CMK (cell line): ENCODE measurements at regions not wholly inside any gene's neighbourhood (a gene's known extent, or its start where the extent isn't known, plus 50 kb on each side); places are given as distances from the start of the nearest gene placed in this dataset.
A peak's percentile ranks its signal among the peaks of the same experiment; 100 is the strongest.

Source experiments
- DNase-seq: peaks from one replicate; pipeline ENCODE4 v3.0.0-alpha.2; 2010; ENCODE audit warnings: low read depth

DNA sequence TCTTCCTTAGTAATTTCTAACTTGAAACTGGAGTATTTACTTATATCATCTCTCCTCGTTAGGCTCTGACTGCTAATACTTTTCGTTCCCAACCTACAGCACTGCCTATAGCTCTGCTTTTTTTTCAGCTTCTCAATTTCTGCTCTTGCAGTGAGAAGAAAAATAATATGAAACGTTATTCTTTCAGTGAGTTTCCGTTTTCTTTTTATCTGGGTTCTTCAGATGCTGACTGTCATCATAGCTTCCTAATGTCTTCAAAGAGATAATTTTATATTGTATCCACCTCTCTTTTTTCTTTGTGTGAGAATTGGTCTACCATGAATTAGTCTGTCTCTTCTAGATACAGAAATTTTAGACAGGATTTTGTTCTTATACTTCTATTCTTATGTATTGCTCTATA lies 454.9 kb downstream of the LMO7 start:
- DNase-seq = no peak

DNA sequence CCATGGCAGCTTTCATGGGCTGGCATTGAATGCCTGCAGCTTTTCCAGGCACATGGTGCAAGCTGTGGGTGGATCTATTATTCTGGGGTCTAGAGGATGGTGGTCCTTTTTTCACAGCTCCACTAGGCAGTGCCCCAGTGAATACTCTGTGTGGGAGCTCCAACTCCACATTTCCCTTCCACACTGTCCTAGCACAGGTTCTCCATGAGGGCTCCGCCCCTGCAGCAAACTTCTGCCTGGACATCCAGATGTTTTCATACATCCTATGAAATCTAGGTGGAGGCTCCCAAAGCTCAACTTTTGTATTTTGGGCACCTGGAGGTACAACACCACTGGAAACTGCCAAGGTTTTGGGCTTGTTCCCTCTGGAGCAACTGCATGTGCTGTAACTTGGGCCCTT lies 450.6 kb downstream of the LMO7 start:
- DNase-seq = no peak

DNA sequence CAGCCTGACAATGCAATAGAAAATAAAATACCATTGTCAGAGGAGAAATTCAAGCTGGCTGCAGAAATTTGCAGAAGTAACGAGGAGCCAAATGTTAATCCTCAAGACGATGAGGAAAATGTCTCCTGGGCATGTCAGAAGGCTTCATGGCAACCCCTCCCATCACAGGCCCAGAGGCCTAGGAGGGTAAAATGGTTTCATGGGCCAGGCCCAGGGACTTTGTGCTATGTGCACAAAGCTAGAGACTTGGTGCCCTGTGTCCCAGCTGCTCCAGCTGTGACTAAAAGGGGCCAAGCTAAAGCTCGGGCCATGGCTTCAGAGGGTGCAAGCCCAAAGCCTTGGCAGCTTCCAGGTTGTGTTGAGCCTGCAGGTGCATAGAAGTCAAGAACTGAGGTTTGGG lies 431.7 kb downstream of the LMO7 start:
- no peak for DNase-seq

DNA sequence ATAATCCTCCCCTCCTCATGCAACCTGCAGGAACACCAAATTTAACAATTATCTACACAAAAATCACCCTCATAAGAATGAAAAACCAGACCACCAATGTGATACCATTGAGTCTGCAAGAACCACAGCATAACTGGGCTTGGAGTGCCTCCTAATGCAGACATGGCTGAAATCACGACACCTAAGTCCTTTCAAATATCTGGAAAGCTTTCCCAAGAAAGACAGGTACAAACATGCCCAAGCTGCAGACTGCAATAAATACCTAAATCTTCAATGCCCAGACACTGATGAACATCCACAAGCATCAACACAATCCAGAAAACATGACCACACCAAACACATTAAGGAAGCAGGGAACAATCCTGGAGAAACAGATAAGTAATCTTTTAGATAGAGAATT lies 417.1 kb downstream of the LMO7 start:
- no peak for DNase-seq

DNA sequence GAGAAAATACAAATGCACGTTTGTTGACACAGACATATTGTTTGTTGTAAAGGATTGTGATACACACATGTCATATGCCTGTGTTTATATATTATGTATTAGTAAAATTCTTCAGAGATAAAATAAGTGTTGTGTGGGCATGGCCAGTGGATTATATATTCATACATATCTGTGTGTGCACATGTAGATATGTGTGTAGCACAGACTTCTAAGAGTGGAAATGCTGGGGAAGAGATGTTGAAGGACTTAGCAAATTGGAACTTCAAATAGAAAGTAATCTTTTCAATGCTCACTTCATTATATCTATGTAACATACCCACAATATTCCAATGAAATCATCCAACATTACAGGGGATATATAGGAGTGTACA lies 413.2 kb downstream of the LMO7 start:
- no peak for DNase-seq

DNA sequence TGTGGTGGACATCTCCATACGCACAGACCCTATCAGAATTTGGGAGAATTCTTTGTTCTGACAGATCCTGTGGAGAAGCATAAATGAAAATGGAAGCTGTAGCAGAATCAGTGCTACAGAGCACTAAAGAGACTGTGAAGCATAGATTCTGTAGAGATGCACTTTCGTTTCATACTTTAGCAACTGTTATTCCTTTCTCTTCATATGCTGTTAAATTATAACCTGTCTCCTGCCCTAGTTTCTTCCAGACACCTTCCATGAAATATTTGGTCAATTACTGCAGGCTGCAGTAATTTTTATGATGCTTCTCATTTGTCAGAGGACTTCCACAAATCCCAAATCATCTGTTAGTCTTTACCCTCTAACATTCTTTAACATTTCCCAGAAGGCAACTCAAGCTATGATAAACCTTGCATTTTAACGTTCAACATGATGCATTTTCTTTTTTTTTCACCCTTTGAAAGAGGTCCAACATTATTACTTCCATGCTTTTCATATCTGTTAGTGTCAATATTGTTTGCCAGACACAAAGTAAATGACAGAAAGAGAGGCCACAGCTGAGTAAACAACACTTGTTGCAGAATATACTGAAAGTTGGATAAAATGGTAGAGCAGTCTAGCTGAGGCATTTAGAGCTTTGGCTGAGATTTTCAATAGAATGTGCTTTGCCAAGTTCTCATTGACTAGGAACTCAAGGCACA lies 412.7 kb downstream of the LMO7 start:
- DNase-seq = no peak

DNA sequence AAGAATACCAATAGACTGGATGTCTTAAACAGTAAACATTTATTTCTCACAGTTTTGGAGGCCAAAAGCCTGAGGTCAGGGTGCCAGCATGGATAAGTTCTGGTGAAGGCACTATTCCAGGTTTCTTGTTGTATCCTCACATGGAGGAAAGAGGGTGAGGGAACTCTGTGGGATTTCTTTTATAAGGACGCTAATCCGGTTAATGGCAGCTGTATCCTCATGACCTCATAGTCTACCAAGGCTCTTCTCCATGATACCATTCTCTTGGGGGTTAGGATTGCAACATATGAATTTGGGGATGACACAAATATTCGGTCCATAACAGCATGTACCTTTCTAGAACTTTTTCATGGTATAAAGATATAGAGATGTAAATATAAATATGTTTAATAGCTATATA lies 412.0 kb downstream of the LMO7 start:
- no peak for DNase-seq

DNA sequence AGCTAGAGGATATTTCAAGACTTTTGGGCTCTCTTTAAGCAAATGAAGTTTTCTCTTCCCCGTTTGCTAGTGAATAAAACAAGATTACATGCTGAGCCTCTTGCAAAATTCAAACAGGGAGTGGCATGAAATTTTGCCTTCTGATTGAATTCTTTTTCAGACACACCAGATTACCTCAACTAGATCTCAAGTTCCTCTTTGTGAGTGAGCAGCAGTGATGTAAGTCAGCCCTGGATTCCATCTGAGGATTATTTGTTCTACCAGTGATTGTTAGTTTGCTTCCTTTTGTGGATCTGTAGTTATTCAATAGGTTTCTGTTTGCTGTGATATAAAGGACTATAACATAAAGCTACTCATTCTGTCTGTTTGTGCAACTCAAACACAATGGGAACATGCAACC lies 407.7 kb downstream of the LMO7 start:
- DNase-seq = no peak

DNA sequence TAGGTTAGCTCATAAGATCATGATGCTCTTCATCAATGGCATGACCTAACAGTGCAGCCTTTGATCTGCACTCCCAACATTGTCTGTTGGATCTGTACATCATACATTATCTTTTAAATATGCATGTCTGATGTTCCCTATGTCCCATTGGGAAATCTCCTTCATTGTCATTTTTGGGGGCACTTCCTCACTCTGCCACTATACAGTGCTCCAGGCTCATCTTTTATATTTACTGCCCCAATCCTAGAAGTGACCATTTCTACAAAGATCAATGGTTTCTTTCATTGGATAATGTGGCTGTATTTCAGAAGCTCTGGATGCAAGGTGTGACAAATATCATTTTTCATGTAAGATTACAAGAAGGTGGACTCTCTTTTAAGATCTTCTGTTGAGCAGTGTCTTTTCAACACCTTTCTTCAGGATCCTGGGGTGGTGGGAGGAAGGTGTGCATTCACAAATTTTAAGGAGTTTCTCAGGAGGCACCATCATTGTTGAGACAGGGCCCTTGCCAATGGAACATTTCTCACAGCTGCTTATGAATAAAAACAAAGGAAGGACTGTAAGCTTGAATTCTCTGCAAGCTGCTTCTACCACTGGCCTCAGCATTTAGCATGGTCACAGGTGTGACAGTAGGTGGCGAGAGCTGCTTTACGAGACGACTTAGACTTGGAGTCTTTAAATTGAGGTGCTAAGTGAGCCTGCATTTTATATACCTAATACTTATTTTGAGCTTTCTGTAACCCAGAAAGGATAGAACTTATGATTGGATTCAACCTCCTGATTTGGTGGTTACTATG lies 403.0 kb downstream of the LMO7 start:
- no peak for DNase-seq

DNA sequence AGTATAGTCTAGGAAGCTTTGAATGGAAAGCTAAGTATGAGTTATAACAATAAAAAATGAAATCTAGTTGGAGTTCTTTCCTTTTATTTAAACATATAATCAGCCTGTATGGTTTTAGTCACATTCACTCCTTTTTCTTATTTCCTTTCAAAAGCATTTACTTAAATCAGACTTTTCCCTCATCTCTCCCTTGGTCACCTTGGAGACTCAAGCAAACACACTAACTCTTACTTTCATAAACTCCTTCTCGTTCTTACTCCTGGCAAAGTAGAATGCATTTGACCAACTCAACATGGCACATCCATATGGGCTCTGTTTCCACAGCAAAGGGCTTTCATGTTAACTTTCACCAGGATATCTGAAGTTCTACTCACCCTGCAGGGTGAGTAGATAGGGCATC lies 400.0 kb downstream of the LMO7 start:
- no peak for DNase-seq

DNA sequence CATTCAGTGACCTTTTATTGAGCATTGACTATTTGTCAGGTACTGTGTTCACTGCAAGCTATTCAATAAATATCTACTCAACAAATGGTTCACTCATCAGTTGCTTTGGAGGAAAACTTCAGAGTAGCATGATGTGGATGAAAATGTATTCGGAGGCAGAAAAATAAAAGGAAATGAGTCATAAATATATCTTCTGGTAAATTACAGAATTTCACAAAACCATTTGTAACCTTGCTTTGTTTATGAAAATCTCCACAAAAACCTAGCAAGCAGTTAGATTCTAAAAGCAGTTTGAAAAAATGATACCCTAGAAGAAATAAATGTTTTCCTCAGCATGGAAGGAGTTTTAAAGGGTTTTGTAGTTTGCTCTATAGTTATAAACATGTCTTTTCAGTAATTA lies 399.6 kb downstream of the LMO7 start:
- DNase-seq = no peak

DNA sequence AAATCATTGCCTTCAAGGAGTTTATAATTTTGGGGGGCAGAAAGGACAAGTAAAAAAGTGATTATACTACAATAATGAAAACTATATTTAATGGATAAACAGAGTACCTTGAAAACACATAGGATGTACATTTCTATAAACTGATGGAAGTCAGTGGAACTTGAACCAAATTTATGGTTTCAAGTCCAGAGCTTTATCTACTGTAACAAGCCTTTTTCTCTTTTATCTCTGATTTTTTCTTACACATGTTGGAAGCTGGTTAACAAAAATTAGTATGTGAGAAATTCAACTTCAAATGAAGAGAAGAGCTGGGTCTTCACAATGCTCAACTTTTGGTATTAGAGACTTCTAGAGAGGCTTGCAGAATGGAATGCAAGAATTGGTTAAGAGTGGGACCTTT lies 393.6 kb downstream of the LMO7 start:
- no peak for DNase-seq

DNA sequence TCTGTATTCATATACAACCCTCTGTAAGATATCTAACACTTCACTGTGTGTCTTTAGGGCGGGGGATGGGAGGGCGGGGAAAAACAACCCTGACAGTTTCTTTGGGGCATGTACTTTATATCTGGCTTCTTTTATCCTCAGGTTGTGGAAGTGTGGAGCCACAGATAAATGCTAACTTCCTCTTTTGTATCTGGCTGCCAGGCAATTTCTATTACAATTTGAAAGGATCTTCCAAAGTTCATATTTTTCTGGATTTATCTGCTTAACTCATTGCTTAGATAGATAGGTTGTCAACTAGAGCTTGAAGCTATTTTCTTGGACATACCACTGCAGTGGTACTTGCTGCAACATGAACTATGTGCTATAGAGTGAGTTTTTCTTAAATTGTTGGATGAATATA lies 393.0 kb downstream of the LMO7 start:
- DNase-seq = peak; percentile 52

DNA sequence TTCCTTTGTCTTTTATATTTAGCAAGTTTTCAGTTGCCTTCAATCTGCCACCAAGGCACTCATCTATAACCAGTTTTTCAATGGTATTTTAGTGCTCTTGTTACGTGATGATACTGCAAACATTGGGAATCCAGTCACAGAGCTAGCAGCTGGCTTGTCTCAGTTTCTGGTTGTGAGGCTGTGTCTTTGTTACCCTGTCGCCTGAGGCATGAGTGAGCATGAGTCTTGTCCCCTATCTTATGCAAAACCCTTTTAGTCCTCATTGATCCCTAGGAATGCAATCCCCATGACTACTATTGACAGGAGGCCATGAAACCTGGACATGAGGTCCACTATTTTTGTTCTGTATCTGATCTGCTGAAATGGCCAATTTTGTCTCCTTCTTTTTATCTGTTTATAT lies 391.0 kb downstream of the LMO7 start:
- no peak for DNase-seq

DNA sequence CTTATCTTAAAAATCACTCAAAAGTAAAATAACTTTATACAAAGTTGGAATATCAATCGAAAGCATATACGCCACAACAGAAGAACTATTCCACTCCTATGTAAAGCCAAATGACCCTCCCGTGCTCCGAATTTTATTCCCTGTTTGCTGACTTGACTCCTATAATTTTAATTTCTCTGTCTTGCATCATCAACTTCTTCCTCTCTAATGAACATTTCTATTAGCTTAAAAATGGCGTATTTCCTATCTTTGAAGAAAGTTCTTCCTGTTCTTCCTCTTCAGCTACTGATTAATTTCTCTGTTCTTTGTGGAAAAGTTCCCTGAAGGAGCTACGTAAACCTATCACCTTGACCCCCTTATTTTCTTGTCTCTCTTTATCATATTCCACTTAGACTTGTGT lies 389.3 kb downstream of the LMO7 start:
- peak; percentile 22 for DNase-seq

DNA sequence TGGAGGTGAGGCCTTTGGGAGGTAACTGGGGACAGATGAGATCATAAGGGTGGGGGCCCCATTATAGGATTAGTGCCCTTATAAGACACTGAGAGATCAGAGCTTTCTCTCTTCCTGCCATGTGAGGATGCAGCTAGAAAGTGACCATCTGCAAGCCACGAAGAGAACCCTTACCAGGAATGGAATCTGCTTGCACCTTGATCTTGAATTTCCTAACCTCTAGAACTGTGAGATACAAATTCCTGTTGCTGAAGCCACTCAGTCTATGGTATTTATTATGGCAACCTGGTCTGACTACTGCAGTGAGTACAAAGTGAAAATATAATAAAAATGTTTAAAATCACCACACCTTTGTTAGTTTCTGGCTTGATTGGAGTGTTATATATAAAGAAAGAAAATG lies 388.0 kb downstream of the LMO7 start:
- no peak for DNase-seq

DNA sequence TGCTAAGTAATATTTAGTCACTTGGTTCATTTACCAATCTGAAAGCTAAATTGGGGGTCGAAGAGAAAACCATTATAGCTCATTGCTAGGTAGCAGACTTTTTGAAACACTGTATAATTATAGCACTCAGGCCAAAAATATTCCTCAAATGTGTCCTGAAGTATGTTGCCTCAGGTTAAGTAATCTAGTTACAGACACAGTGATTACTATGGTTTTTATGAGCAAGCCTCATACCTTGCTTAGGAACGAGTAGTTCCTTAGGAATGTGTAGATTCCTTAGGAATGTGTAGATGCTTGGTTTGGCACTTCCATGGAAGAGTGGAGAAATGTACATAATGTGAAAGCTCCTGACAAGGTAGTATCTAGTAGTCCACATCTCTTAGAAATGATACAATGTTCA lies 387.5 kb downstream of the LMO7 start:
- DNase-seq = no peak

DNA sequence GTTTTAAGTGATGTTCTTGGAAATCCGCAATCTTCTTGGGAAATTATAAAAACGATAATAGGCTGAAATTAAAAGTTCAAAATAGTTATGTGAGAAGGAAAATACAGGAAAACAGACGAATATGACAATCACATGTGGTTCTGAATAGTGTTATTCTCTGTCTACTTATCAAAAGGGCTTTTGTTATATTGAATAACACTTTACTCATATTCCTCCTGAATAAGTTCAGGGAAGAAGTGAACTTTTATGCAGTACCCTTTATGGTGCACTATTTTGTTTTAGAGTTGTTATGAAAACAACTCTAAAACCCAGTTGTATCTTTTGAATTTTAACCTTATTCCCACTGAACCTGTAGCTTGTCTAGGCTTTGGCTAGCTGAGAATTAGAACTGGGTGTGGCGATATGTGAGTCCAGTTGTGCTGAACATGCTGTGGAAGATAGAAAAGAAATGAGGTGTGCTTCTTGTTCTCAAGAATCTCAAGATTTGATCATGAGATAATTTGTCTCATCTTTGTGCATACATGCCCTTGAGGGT lies 384.4 kb downstream of the LMO7 start:
- DNase-seq = no peak

DNA sequence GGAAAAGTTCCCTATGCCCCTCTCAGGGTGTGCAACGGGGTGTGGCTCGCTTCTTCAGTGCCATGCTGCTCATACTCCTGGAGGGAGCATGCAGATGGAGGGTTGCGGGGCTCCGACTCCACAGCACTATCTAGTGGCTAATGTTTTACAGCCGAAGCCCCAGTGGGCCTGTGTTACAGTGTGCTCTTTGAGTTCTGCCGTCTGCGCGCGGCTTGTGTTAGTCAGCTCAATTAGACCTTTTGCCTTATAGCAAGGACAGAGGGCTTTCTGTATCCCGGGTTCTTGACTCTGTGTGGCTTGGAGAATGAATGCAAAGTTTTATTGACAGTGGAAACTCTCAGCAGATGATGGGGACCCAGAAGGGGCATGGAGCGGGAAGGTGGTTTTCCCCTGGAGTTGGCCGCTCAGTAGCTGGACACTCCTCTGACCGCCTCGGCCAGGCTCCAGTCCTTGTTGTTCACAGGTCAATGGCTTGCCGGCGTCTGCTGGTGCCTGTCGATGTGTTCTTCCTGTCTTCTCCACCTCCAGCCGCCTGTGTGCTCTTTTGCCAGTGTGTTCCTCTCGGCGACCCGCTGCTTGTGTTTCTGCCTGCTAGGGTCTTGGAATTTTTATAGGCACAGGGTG lies 383.4 kb downstream of the LMO7 start:
- no peak for DNase-seq

DNA sequence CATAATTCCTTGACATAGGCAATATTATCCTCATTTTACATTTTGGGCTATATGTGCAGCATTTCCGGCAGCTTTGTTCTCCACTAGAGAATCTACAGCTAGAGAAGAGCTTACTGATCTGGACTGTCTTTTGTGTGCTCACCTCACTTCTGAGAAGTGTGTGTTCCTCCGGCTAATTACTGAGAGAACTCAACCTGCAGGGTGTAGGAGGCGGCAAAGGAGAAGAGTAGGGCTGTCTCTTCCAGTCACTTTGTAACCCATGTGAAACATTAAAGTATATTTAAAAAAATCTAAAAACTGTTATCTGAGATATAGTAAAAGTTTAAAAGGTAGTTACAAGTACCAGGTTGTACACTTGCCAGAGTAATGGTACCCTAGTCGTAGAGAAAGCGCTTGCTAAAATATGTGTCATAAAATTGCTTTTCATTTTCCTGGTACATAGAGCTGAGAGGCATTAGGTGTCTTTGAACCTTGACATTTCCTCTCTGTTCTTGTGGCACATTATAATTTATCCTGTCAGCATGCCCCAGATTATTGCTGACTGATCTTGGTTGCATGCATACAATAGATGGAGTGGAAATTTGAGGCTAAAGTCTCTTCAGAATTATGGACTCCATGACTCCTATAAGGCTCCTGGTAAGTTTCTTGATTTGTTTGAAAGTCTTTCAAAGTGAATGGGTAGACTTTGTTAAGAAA lies 381.9 kb downstream of the LMO7 start:
- DNase-seq = no peak

DNA sequence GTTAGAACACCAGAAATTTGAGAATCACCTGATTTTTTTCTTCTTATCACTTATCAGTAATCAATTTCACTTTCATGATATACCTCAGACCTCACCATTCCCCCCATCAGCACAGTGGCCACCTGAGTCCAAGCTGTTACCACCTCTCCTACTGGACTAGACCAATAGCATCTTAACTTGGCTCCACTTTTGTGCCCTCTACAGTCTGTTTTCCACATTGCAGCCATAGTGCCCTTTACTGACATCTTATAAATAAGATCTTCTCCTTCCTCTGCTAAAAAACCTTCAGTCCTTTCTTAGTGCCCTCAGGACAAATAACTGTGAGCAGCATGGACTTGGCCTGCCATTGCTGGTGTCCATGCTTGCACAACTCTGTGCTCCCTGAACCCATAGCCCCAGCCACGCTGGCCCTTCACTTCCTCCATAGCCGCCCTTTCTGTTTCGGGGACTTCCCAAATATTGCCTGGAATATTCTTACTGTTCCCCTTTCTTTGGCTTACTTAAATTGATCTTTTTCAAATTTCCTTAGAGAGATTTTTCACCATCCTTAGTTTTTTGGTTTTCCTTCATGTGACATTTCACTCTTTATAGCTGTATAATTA lies 380.8 kb downstream of the LMO7 start:
- DNase-seq = peak; percentile 44
